Astrocyte (in vitro differentiated cells and primary cell): ENCODE measurements at regions not wholly inside any gene's neighbourhood (a gene's known extent, or its start where the extent isn't known, plus 50 kb on each side); places are given as distances from the start of the nearest gene placed in this dataset.
"Not testable (repeated sequence)": the region's sequence is repeated elsewhere in the genome, so short reads cannot be mapped to it uniquely, and the experiment has no call there.

Experiments
- DNase-seq: peaks from one replicate; pipeline ENCODE4 v3.0.0-alpha.2; 2010; ENCODE audit warnings: low read depth
- FAIRE-seq: peaks from 2 replicates; lab custom pipeline; 2011; peaks lifted over from hg19 to GRCh38; lab: Jason Lieb, UNC
- H2AFZ ChIP-seq: 2 replicates; pipeline ENCODE4 v1.6.0; 2012; ENCODE audit warnings: low read depth, low read length, inconsistent platforms
- H3K27ac ChIP-seq: 2 replicates; pipeline ENCODE4 v1.5.1; 2011; ENCODE audit warnings: low read depth, low read length, inconsistent platforms
- H3K27me3 ChIP-seq: 2 replicates; pipeline ENCODE4 v1.6.0; 2011; ENCODE audit warnings: low read length, inconsistent platforms; ENCODE audit not compliant: insufficient read depth
- H3K36me3 ChIP-seq: 2 replicates; pipeline ENCODE4 v1.5.1; 2011; ENCODE audit warnings: low read length, inconsistent platforms; ENCODE audit not compliant: insufficient read depth
- H3K4me1 ChIP-seq: 2 replicates; pipeline ENCODE4 v1.5.1; 2011; ENCODE audit warnings: low read length, inconsistent platforms; ENCODE audit not compliant: insufficient read depth
- H3K4me2 ChIP-seq: 2 replicates; pipeline ENCODE4 v1.6.0; 2012; ENCODE audit warnings: low read length, inconsistent platforms
- H3K4me3 ChIP-seq: 2 replicates; pipeline ENCODE4 v1.5.1; 2011; ENCODE audit warnings: low read depth, mild to moderate bottlenecking, low read length, inconsistent platforms; ENCODE audit not compliant: insufficient read depth
- H3K79me2 ChIP-seq: 2 replicates; pipeline ENCODE4 v1.6.0; 2012; ENCODE audit warnings: mild to moderate bottlenecking, low read length, inconsistent platforms; ENCODE audit not compliant: insufficient read depth
- H3K9ac ChIP-seq: 2 replicates; pipeline ENCODE4 v1.6.0; 2012; ENCODE audit warnings: mild to moderate bottlenecking, low read length, inconsistent platforms
- H3K9me3 ChIP-seq: 2 replicates; pipeline ENCODE4 v1.5.1; 2012; ENCODE audit warnings: low read depth, mild to moderate bottlenecking, low read length, inconsistent platforms; ENCODE audit not compliant: insufficient read depth
- H4K20me1 ChIP-seq: 2 replicates; pipeline ENCODE4 v1.6.0; 2012; ENCODE audit warnings: low read length, inconsistent platforms; ENCODE audit not compliant: insufficient read depth
- H3K27ac Mint-ChIP-seq: one replicate; pipeline ENCODE4 v1.8.0; 2021; ENCODE audit warnings: mild to moderate bottlenecking, mixed read lengths; ENCODE audit not compliant: unreplicated experiment
- H3K27me3 Mint-ChIP-seq: one replicate; pipeline ENCODE4 v1.8.0; 2021; ENCODE audit warnings: low read depth, mixed read lengths; ENCODE audit not compliant: unreplicated experiment
- H3K36me3 Mint-ChIP-seq: one replicate; pipeline ENCODE4 v1.8.0; 2021; ENCODE audit warnings: low read depth, mixed read lengths; ENCODE audit not compliant: unreplicated experiment
- H3K4me1 Mint-ChIP-seq: one replicate; pipeline ENCODE4 v1.8.0; 2021; ENCODE audit warnings: low read depth, mixed read lengths; ENCODE audit not compliant: unreplicated experiment
- H3K4me3 Mint-ChIP-seq: one replicate; pipeline ENCODE4 v1.8.0; 2021; ENCODE audit warnings: mild to moderate bottlenecking, moderate library complexity, mixed read lengths; ENCODE audit not compliant: unreplicated experiment
- H3K9me3 Mint-ChIP-seq: one replicate; pipeline ENCODE4 v1.8.0; 2021; ENCODE audit warnings: mild to moderate bottlenecking, mixed read lengths; ENCODE audit not compliant: unreplicated experiment
- EZH2 ChIP-seq: IDR thresholded peaks from 2 replicates; pipeline ENCODE4 v1.6.1; 2012; ENCODE audit warnings: mild to moderate bottlenecking, low read length, inconsistent platforms; ENCODE audit not compliant: insufficient read depth
- TF ChIP-seq, protein P1 (sequence below): IDR thresholded peaks from 2 replicates; pipeline ENCODE4 v1.5.1; 2011; ENCODE audit warnings: low read depth, mild to moderate bottlenecking, inconsistent platforms, low read length, moderate library complexity; ENCODE audit not compliant: insufficient read depth

DNA sequence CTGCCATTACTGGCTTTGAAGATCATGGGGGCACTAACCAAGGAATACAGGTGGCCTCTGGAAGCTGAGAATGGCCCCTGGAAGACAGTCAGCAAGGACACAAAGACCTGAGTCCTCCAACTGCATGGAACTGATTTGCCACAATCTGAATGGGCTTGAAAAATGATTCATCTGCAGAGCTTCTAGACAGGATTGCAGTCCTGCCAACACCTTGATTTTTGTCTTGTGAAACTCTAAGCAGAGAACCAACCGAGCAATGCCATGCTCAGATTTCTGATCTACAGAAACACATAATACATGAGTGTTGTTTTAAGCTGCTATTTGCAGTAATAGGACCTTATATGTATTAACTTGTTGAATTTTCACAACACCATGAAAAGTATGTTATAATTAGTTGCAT, 66.1 kb upstream of the SLC13A1 start:
- Histone ChIP-seq H3K27me3 (no peaks in the 10 kb centered on the region), H2AFZ (no peak overlapping the region), H4K20me1 (no peaks in the 10 kb centered on the region), H3K36me3 (no peaks in the 10 kb centered on the region), H3K4me2 (no peak overlapping the region), H3K9me3 (no peaks in the 10 kb centered on the region), H3K79me2 (no peaks in the 10 kb centered on the region), H3K4me1 (no peaks in the 10 kb centered on the region), H3K4me3 (no peak overlapping the region), H3K27ac (no peak overlapping the region), H3K9ac (no peak overlapping the region)
- H3K27ac Mint-ChIP-seq: no peak overlapping the region
- DNase-seq (no peak), FAIRE-seq (no peak)
- H3K36me3 Mint-ChIP-seq: no peaks in the 10 kb centered on the region
- peaks cover 3% of the 10 kb centered on the region for H3K4me1 Mint-ChIP-seq
- H3K9me3 Mint-ChIP-seq: no peaks in the 10 kb centered on the region
- TF ChIP-seq EZH2: no peak
- TF ChIP-seq, protein P1, sequence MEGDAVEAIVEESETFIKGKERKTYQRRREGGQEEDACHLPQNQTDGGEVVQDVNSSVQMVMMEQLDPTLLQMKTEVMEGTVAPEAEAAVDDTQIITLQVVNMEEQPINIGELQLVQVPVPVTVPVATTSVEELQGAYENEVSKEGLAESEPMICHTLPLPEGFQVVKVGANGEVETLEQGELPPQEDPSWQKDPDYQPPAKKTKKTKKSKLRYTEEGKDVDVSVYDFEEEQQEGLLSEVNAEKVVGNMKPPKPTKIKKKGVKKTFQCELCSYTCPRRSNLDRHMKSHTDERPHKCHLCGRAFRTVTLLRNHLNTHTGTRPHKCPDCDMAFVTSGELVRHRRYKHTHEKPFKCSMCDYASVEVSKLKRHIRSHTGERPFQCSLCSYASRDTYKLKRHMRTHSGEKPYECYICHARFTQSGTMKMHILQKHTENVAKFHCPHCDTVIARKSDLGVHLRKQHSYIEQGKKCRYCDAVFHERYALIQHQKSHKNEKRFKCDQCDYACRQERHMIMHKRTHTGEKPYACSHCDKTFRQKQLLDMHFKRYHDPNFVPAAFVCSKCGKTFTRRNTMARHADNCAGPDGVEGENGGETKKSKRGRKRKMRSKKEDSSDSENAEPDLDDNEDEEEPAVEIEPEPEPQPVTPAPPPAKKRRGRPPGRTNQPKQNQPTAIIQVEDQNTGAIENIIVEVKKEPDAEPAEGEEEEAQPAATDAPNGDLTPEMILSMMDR: no peak
- H3K4me3 Mint-ChIP-seq: no peak overlapping the region
- no peaks in the 10 kb centered on the region for H3K27me3 Mint-ChIP-seq

DNA sequence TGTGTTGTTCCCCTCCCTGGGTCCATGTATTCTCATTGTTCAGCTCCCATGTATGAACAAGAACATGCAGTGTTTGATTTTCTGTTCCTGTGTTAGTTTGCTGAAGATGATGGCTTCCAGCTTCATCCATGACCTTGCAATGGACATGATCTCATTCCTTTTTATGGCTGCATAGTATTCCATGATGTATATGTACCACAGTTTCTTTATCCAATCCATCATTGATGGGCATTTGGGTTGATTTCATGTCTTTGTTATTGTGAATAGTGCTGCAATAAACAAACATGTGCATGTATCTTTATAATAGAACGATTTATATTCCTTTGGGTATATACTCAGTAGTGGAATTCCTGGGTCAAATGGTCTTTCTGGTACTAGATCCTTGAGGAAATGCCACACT, 65.1 kb upstream of the SLC13A1 start:
- not testable (repeated sequence) for H3K36me3 Mint-ChIP-seq, H3K27ac Mint-ChIP-seq, H3K9ac ChIP-seq, H3K27me3 Mint-ChIP-seq, H3K4me3 ChIP-seq, H3K9me3 ChIP-seq, FAIRE-seq, H3K4me3 Mint-ChIP-seq, H3K79me2 ChIP-seq, H2AFZ ChIP-seq, H3K4me1 ChIP-seq, H3K27me3 ChIP-seq, H4K20me1 ChIP-seq, H3K27ac ChIP-seq, H3K9me3 Mint-ChIP-seq, H3K4me2 ChIP-seq, DNase-seq, H3K36me3 ChIP-seq, H3K4me1 Mint-ChIP-seq

DNA sequence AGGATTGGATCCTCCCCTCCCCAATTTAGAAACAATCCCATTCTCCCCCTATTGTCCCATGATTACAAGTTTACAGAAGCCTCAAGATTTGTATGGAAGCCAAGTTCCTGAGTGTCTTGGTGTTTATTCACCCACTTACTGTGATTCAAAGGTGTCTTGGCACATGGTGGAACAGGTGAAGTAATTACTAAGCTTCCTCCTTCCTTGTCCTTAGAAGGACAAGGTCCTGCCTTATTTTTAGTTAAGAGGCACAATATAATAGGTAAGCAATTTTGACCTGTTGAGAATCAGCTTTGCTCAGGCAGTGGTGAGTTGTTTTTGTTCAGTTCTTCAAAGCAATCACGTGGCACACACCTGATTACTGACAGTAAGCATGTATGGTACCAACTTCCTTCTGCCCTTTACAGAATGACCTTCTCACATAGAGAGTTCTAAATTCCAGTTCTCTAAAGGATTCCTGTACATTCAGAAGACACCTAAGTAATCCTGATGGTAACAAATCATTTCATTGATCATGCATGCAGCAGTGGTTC, 60.7 kb upstream of the SLC13A1 start:
- no peak overlapping the region for H3K4me3 Mint-ChIP-seq
- no peak overlapping the region for H3K9ac ChIP-seq
- H2AFZ ChIP-seq: no peak overlapping the region
- H3K27ac ChIP-seq: no peak overlapping the region
- H3K9me3 ChIP-seq: no peaks in the 10 kb centered on the region
- H4K20me1 ChIP-seq: no peaks in the 10 kb centered on the region
- H3K9me3 Mint-ChIP-seq: peaks cover 2% of the 10 kb centered on the region
- H3K36me3 ChIP-seq: no peaks in the 10 kb centered on the region
- DNase-seq (no peak), FAIRE-seq (no peak)
- no peaks in the 10 kb centered on the region for H3K27me3 ChIP-seq
- H3K4me1 Mint-ChIP-seq: no peaks in the 10 kb centered on the region
- no peaks in the 10 kb centered on the region for H3K27me3 Mint-ChIP-seq
- no peaks in the 10 kb centered on the region for H3K79me2 ChIP-seq
- no peak overlapping the region for H3K4me2 ChIP-seq
- no peaks in the 10 kb centered on the region for H3K4me1 ChIP-seq
- H3K36me3 Mint-ChIP-seq: no peaks in the 10 kb centered on the region
- H3K27ac Mint-ChIP-seq: no peak overlapping the region
- no peak for TF ChIP-seq EZH2
- no peak overlapping the region for H3K4me3 ChIP-seq
